GM21381 (cell line): ENCODE measurements at regions not wholly inside any gene's neighbourhood (a gene's known extent, or its start where the extent isn't known, plus 50 kb on each side); places are given as distances from the start of the nearest gene placed in this dataset.
"Not testable (repeated sequence)": the region's sequence is repeated elsewhere in the genome, so short reads cannot be mapped to it uniquely, and the experiment has no call there.

Experiments used
- ATAC-seq: cut with Tn5 transposase; IDR thresholded peaks from one replicate; pipeline ENCODE4 v1.9.1; 2021; ENCODE audit warnings: mild to moderate bottlenecking, moderate library complexity; ENCODE audit not compliant: unreplicated experiment

DNA sequence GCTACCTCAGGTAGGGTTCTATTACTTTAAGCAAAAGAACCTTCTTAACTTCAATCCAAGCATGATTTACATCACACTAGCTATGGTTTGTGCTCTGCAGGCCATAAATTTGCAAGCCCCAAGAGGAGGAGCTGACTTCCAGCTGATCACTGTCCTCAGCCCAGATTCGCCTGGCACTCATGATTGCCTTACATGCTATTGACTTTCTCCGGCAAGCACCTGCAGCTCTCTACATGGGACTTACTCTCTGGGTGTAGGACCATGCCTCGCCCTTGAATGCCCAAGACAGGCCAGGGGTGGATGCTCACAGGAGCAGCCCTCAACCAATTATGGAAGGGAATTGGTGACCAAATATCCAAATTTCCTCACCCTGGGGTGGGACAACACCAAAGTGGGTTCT lies 99.8 kb downstream of the ESM1 start:
- no peak for ATAC-seq

DNA sequence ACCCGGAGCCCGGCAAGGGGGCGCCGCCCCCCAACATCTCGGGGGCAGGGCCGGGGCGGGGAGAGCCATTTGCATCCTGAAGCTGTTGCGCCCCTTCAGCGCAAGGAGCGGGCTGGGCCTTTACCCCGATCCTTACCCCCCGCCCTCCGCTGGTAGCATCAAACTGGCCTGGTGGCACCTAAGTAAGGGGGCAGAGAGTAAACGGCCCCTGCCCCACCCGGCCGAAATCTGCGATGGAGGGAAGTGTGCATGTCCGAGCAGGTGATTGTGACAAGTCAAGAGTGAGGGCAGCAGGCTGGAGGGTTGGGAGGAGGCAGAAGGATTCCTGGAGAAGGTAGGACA lies 101.2 kb downstream of the ESM1 start:
- ATAC-seq: no peak

DNA sequence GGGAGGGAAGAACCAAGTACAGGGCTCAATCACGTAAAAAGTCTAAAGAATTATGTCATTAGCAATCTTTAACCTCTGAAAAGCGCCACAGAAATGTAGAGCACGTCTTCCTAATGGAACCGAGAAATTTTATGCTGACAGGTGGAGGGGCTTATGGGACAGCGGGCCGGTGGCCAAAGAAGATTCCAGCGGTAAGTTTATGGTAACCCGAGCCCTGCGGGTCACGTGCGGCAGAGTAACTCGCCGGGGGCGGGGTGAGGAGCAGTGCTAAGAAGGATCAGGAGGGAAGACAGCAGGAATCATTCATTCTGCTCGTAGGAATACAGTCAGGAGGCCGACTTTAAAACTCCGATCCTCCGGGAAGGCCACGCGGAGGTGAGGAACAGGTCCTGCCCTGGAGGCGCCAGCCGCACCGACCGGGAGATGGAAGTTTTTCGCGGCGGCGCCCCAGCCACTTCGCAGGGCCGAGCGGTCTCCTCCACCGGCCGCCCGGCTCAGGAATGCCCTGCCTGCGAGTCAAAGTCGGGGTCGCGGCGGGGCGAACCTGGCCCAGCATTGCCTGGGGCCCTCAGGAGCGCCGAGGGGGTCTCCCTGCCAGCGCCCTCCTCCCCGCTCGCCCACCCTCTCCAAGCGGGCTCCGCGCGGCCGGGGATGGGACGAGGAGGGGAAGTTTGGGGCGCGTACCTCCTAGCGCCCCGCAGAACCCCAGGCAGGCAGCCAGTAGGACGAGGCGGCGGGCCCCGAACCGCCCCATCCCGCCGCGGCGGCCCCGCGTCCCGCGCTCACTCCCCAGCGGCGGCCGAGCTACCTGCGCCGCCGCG lies 101.8 kb downstream of the ESM1 start:
- no peak for ATAC-seq

DNA sequence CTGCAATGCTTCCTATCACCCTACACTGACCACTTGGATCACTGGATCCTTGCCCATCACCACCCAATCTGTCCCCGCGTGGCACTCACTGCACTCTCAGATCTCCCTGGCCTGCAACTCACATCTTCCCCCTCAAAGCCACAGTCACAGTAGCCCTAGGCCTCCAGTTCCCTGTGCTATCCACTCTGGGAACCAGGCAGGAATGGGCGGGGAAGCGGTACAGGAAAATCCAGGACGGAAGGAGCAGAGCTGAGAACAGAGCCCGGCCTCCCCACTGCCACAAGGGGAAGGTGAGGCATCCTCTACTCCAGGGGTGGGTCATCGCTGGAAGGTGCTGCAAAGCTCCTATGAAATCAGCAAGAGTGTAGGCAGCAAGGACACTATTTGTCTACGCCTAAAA lies 102.6 kb downstream of the ESM1 start:
- no peak for ATAC-seq

DNA sequence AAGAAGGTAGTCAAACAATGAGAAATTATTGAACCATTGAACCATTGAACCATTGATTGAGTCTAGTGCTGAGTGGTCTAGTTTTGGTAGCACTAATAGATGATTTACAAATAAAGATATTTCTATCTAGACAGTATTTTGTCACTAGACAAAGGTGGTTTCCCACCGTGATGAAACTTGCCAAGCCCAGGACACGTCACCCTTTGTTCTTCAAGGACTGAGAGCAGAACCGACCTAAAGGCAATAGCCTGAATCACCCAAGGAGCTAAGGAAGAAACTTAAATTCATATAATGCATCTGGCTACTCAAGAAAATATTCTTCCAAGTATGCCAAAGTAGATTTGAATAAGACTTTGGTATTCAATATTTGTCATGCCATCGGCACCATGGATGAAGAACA lies 103.3 kb downstream of the ESM1 start:
- ATAC-seq: no peak

DNA sequence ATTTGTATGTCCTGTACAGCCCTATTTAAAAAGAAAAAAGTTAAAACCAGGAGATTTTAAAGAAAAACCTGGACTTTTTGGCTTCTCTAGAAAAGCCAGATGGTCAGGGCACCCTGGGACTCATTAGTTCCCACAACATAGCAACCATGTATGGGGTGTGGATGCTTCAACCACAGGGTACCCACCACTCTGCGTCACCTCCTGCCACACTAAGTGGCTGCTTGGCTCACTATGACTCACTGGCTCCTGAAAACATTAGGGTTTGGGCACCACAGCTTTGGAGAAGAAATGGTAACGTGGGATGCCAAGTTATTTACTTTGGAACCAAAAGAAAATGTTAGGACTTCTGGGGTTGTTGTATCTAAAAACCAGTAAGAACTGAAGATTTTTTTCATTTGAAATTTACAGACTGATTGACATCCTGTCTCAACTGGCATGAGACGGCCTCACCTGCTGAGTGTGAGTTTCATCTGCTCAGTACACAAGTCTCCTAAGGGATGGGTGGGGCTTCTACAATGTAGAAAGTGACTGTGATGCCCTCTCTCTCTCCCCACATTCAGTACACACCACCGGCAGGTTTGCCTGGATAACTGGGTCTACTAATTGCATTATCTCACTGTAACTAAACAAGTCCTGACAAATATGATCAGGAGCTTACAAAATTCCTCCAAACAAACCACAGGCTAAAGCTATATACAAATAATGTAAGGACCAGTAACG lies 103.9 kb downstream of the ESM1 start:
- no peak for ATAC-seq

GRCh38 chr5:54876976-54877375 lies 108.4 kb downstream of the ESM1 start:
- no peak for ATAC-seq

- no peak for ATAC-seq
Observed at GRCh38 chr5:54876556-54876955, 108.8 kb downstream of the ESM1 start.

GRCh38 chr5:54874337-54875021 lies 110.9 kb downstream of the ESM1 start:
- ATAC-seq: no peak

- ATAC-seq: no peak
Observed at GRCh38 chr5:54873691-54874090, 111.7 kb downstream of the ESM1 start.

- ATAC-seq: no peak
Observed at GRCh38 chr5:54872810-54873209, 112.6 kb downstream of the ESM1 start.

GRCh38 chr5:54870271-54870670 lies 115.1 kb downstream of the ESM1 start:
- no peak for ATAC-seq

- ATAC-seq: no peak
Observed at GRCh38 chr5:54869691-54870090, 115.7 kb downstream of the ESM1 start.

- ATAC-seq: no peak
Observed at GRCh38 chr5:54868511-54869483, 116.6 kb downstream of the ESM1 start.

DNA sequence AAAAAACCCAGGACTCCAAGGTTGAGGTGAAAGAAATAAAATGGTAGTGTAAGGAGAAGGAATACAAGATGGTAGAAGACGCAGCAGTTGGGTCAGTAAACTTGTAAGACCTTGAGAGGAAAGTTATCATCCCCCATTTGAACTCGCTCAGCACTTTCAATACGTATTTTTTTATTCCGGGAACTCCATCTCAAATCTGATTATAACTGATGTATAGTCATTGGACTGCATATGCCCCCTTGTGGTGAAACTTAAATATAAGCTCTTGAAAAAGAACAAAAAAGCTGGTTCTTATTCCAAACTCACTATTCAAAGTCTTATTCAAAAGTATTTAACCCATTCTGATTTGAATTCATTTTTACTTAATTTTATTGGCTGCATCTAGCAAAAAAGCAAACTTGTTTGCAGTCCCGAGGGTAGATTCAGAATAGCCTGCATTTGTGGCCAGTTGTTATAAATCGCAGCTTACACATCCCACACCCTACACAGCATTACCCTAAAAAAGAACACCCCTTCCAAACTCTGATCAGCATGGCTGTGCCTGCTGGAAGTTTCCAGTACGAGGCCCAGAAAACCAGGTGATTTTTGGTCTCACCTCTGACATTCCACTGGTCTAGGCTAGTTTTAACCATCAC lies 118.0 kb downstream of the ESM1 start:
- ATAC-seq: no peak

GRCh38 chr5:54864911-54865515 lies 120.4 kb downstream of the ESM1 start:
- not testable (repeated sequence) for ATAC-seq

GRCh38 chr5:54862036-54862435 lies 123.4 kb downstream of the ESM1 start:
- ATAC-seq: no peak

- no peak for ATAC-seq
Observed at GRCh38 chr5:54861212-54861894, 124.0 kb downstream of the ESM1 start.

DNA sequence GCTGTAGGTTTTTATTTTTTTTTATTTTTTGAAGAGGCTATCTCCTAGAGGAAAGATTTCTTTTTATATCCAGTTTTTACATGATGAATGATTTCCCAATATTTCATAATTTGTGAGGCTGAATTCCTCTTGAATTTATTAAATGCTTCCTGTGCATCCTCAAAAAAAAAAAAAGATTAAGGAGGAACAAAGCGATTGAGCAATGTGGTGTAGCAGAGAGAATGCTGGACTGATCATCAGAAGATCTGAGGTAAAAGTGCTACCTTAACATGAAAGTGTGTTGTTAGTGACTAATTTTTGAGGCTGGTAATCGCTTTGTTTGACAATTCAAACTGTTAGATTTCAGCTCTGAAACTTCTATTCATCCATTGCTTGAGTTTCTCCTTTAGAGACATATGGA lies 125.1 kb downstream of the ESM1 start:
- ATAC-seq: no peak
